Stomach smooth muscle (tissue), 2 donors: ENCODE measurements at regions not wholly inside any gene's neighbourhood (a gene's known extent, or its start where the extent isn't known, plus 50 kb on each side); places are given as distances from the start of the nearest gene placed in this dataset.

ENCODE experiments used
- H3K27ac ChIP-seq: one replicate; pipeline ENCODE4 v1.7.0; 2013; ENCODE audit warnings: mild to moderate bottlenecking, low read length, inconsistent platforms
- H3K27me3 ChIP-seq, 2 donors: one replicate each; pipeline ENCODE4 v1.7.0; 2013; ENCODE audit warnings: low read length in 2 of 2; ENCODE audit not compliant: insufficient read depth in 2 of 2, control insufficient read depth in 1 of 2
- H3K36me3 ChIP-seq, 2 donors: one replicate each; pipeline ENCODE4 v1.7.0; 2013; ENCODE audit warnings: low read length in 2 of 2; ENCODE audit not compliant: control insufficient read depth in 2 of 2, insufficient read depth in 2 of 2
- H3K4me1 ChIP-seq: one replicate; pipeline ENCODE4 v1.7.0; 2013; ENCODE audit warnings: low read length; ENCODE audit not compliant: control insufficient read depth, insufficient read depth
- H3K4me3 ChIP-seq, 2 donors: one replicate each; pipeline ENCODE4 v1.7.0; 2013; ENCODE audit warnings: low read length in 2 of 2
- H3K9ac ChIP-seq, 2 donors: one replicate each; pipeline ENCODE4 v1.7.0; 2013; ENCODE audit warnings: low read length in 2 of 2, mild to moderate bottlenecking in 1 of 2
- H3K9me3 ChIP-seq, 2 donors: one replicate each; pipeline ENCODE4 v1.7.0; 2013; ENCODE audit warnings: low read length in 2 of 2; ENCODE audit not compliant: control insufficient read depth in 2 of 2
- donor health status: healthy.
- donor health status: Pancreatic carcinoma.

DNA sequence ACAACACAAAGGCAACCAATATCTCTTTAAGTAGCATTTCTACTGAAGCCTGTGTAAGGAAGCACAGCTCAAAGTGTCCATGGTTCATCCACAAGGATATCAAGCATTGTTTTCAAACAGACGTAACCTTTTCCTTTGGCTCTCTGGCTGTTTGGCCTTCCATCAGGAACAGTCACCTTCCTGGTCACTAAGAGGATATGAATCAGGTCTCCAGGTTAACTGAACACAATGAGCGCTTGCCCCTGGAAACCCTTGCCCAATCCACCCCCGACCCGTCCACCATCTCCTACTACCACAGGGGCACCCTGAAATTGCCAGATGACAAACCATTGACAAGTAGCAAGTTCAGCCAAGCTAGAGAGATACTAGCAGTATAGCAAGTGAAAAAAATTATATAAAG is 114.4 kb upstream of the COL21A1 start:
- Histone ChIP-seq H3K27ac (no peak overlapping the region), H3K27me3 (no peaks in the 10 kb centered on the region), H3K36me3 (no peaks in the 10 kb centered on the region), H3K4me3 (no peak overlapping the region), H3K4me1 (peaks cover 14% of the 10 kb centered on the region), H3K9ac (no peak overlapping the region), H3K9me3 (no peaks in the 10 kb centered on the region)

- Histone ChIP-seq H3K27me3 (no peaks in the 10 kb centered on the region), H3K9ac (no peak overlapping the region), H3K4me1 (peaks cover 14% of the 10 kb centered on the region), H3K4me3 (no peak overlapping the region), H3K27ac (no peak overlapping the region), H3K36me3 (no peaks in the 10 kb centered on the region), H3K9me3 (no peaks in the 10 kb centered on the region)
These were observed 112.0 kb upstream of the COL21A1 start for GRCh38 chr6:56359201-56359899.

GRCh38 chr6:56357616-56358373 is 110.4 kb upstream of the COL21A1 start:
- H3K27ac ChIP-seq: no peak overlapping the region
- no peaks in the 10 kb centered on the region for H3K36me3 ChIP-seq
- no peak overlapping the region for H3K9ac ChIP-seq
- no peaks in the 10 kb centered on the region for H3K9me3 ChIP-seq
- H3K4me3 ChIP-seq: no peak overlapping the region
- peaks cover 14% of the 10 kb centered on the region for H3K4me1 ChIP-seq
- no peaks in the 10 kb centered on the region for H3K27me3 ChIP-seq

- Histone ChIP-seq H3K36me3 (no peaks in the 10 kb centered on the region), H3K27ac (peak overlapping the region; percentile 3), H3K4me3 (no peak overlapping the region), H3K27me3 (no peaks in the 10 kb centered on the region), H3K4me1 (peaks cover 14% of the 10 kb centered on the region), H3K9ac (no peak overlapping the region), H3K9me3 (no peaks in the 10 kb centered on the region)
These were observed 109.0 kb upstream of the COL21A1 start for GRCh38 chr6:56356426-56356825.

- H3K9ac ChIP-seq: no peak overlapping the region
- no peaks in the 10 kb centered on the region for H3K27me3 ChIP-seq
- H3K9me3 ChIP-seq: no peaks in the 10 kb centered on the region
- no peaks in the 10 kb centered on the region for H3K36me3 ChIP-seq
- no peak overlapping the region for H3K4me3 ChIP-seq
- no peak overlapping the region for H3K27ac ChIP-seq
- peaks cover 21% of the 10 kb centered on the region for H3K4me1 ChIP-seq
These were observed 106.5 kb upstream of the COL21A1 start for GRCh38 chr6:56353860-56354259.

- no peaks in the 10 kb centered on the region for H3K27me3 ChIP-seq
- H3K4me1 ChIP-seq: peaks cover 7% of the 10 kb centered on the region
- no peaks in the 10 kb centered on the region for H3K36me3 ChIP-seq
- no peak overlapping the region for H3K4me3 ChIP-seq
- no peak overlapping the region for H3K9ac ChIP-seq
- H3K9me3 ChIP-seq: no peaks in the 10 kb centered on the region
- no peak overlapping the region for H3K27ac ChIP-seq
These were observed 103.4 kb upstream of the COL21A1 start for GRCh38 chr6:56350628-56351260.

DNA sequence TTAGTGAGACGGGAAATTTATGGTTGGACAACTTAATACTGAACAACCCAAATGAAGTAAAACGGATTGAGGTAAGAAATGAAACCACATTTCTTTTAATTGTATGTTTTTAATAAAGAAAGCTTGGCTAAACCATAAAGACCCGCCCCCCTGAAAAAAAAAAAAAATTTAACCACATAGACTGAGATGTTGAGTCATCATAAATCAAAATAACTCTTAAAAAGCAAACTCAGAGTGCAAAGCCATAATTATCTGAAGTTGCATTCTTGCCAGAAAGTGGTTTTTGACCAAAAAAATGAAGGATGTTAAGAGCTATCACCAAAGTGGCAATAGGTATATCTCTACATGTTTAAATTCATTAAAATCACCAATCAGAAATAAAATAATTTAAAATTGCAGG is 101.8 kb upstream of the COL21A1 start:
- Histone ChIP-seq H3K4me1 (peaks cover 7% of the 10 kb centered on the region), H3K27ac (no peak overlapping the region), H3K27me3 (no peaks in the 10 kb centered on the region), H3K36me3 (no peaks in the 10 kb centered on the region), H3K9me3 (no peaks in the 10 kb centered on the region), H3K9ac (no peak overlapping the region), H3K4me3 (no peak overlapping the region)

- Histone ChIP-seq H3K4me3 (no peak overlapping the region), H3K36me3 (no peaks in the 10 kb centered on the region)
These were observed 101.2 kb upstream of the COL21A1 start for GRCh38 chr6:56348578-56348977.

GRCh38 chr6:56347526-56347925 is 100.1 kb upstream of the COL21A1 start:
- no peaks in the 10 kb centered on the region for H3K9me3 ChIP-seq
- no peak overlapping the region for H3K4me3 ChIP-seq
- H3K27ac ChIP-seq: no peak overlapping the region
- no peaks in the 10 kb centered on the region for H3K27me3 ChIP-seq
- H3K36me3 ChIP-seq: no peaks in the 10 kb centered on the region
- H3K4me1 ChIP-seq: peaks cover 7% of the 10 kb centered on the region
- no peak overlapping the region for H3K9ac ChIP-seq

More at GRCh38 chr6:56348578-56348977, 101.2 kb upstream of the COL21A1 start:
- peaks cover 7% of the 10 kb centered on the region for H3K4me1 ChIP-seq
- H3K27ac ChIP-seq: no peak overlapping the region
- H3K27me3 ChIP-seq: no peaks in the 10 kb centered on the region
- H3K9me3 ChIP-seq: no peaks in the 10 kb centered on the region
- no peak overlapping the region for H3K9ac ChIP-seq

- Histone ChIP-seq H3K4me1 (peaks cover 7% of the 10 kb centered on the region), H3K27me3 (no peaks in the 10 kb centered on the region)
These were observed 99.6 kb upstream of the COL21A1 start for GRCh38 chr6:56346958-56347357.

More at GRCh38 chr6:56346958-56347357, 99.6 kb upstream of the COL21A1 start:
- Histone ChIP-seq H3K9ac (no peak overlapping the region), H3K4me3 (no peak overlapping the region), H3K9me3 (no peaks in the 10 kb centered on the region), H3K36me3 (no peaks in the 10 kb centered on the region), H3K27ac (no peak overlapping the region)
